ENCODE measurements at regions not wholly inside any gene's neighbourhood (a gene's known extent, or its start where the extent isn't known, plus 50 kb on each side); places are given as distances from the start of the nearest gene placed in this dataset.

DNA sequence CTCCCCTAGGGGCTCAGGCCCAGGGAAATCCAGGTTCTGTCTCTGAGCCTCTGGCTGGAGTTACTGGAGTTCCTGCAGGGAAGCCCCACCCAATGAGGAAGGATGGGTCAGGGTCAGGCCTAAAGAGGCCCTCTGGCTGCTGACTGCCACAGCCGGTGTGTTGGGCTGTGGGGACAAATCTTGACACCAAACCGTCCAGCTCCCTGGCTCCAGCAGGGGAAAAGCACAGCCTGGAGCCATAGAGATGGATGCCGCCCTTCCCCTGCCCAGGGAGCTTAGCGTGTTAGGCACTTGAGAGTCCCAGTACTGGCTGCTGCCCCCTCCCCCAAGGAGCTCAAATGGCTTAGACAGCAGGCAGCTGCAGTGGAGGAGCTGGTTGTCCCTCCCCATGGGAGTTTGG, 321.3 kb upstream of the LCORL start:
- no peak for TF ChIP-seq HDGF (IDR thresholded peaks at IDR 0.05)
- no peak for TF ChIP-seq STAT1 (conservative IDR thresholded peaks at IDR 0.05)
- TF ChIP-seq, protein P1, sequence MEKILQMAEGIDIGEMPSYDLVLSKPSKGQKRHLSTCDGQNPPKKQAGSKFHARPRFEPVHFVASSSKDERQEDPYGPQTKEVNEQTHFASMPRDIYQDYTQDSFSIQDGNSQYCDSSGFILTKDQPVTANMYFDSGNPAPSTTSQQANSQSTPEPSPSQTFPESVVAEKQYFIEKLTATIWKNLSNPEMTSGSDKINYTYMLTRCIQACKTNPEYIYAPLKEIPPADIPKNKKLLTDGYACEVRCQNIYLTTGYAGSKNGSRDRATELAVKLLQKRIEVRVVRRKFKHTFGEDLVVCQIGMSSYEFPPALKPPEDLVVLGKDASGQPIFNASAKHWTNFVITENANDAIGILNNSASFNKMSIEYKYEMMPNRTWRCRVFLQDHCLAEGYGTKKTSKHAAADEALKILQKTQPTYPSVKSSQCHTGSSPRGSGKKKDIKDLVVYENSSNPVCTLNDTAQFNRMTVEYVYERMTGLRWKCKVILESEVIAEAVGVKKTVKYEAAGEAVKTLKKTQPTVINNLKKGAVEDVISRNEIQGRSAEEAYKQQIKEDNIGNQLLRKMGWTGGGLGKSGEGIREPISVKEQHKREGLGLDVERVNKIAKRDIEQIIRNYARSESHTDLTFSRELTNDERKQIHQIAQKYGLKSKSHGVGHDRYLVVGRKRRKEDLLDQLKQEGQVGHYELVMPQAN (conservative IDR thresholded peaks at IDR 0.05), result no peak
- no peak for TF ChIP-seq RAD51 (IDR thresholded peaks at IDR 0.05)
- TF ChIP-seq SREBF1 (IDR thresholded peaks at IDR 0.05; ENCODE audit: low read length), result no peak
- TF ChIP-seq FOXK2 (IDR thresholded peaks at IDR 0.05), result no peak
- TF ChIP-seq ZZZ3 (IDR thresholded peaks at IDR 0.05; ENCODE audit: control insufficient read depth, insufficient read length, low read depth), result no peak
- no peak for TF ChIP-seq EP300 (IDR thresholded peaks at IDR 0.05; ENCODE audit: borderline replicate concordance in 1 of 2, control insufficient read depth in 1 of 2, low read depth in 2 of 2, low read length in 2 of 2)
- TF ChIP-seq NR2C1 (IDR thresholded peaks at IDR 0.05), result no peak
- TF ChIP-seq NBN (IDR thresholded peaks at IDR 0.05), result no peak
- no peak for TF ChIP-seq FOXM1 (IDR thresholded peaks at IDR 0.05; ENCODE audit: low read depth, low read length)
- TF ChIP-seq NRF1 (conservative IDR thresholded peaks at IDR 0.05; ENCODE audit: low read depth, low read length), result no peak
- no peak for TF ChIP-seq DPF2 (IDR thresholded peaks at IDR 0.05)
- TF ChIP-seq, protein P2, sequence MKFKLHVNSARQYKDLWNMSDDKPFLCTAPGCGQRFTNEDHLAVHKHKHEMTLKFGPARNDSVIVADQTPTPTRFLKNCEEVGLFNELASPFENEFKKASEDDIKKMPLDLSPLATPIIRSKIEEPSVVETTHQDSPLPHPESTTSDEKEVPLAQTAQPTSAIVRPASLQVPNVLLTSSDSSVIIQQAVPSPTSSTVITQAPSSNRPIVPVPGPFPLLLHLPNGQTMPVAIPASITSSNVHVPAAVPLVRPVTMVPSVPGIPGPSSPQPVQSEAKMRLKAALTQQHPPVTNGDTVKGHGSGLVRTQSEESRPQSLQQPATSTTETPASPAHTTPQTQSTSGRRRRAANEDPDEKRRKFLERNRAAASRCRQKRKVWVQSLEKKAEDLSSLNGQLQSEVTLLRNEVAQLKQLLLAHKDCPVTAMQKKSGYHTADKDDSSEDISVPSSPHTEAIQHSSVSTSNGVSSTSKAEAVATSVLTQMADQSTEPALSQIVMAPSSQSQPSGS (IDR thresholded peaks at IDR 0.05; ENCODE audit: low read length), result no peak
- no peak for TF ChIP-seq ZNF274 (IDR thresholded peaks at IDR 0.05; ENCODE audit: insufficient read depth, insufficient read length)
- TF ChIP-seq LARP7 (IDR thresholded peaks at IDR 0.05), result no peak
- TF ChIP-seq NR2F1 (conservative IDR thresholded peaks at IDR 0.05), result no peak
- CTCF ChIA-PET, result no interaction called here
- WGBS (ENCODE audit: insufficient coverage, insufficient replicate concordance, low lambda C conversion rate, missing lambda C conversion rate), result 24% methylated on average over 4 of the region's 4 CpGs

More for the DNA sequence above, 321.3 kb upstream of the LCORL start:
- no TSS peak for BruUV-seq (replicated peaks)
- in situ Hi-C loops (cut with MboI) (no loop called here), intact Hi-C loops (cut with micrococcal nuclease; ENCODE audit: unreplicated experiment) (no loop called here)
- Histone ChIP-seq H3K27ac (ENCODE audit: control insufficient read depth, insufficient read depth) (no peak overlapping the region), H3K4me2 (ENCODE audit: control insufficient read depth, insufficient read depth) (no peak overlapping the region), H4K20me1 (ENCODE audit: control insufficient read depth, insufficient read depth) (no peaks in the 10 kb centered on the region), H3K79me2 (ENCODE audit: control insufficient read depth, insufficient read depth, low read length) (no peaks in the 10 kb centered on the region), H3K4me3 (no peak overlapping the region), H3K36me3 (ENCODE audit: control insufficient read depth in 2 of 2, insufficient read depth in 2 of 2, low read length in 1 of 2) (no peaks in the 10 kb centered on the region), H3K9ac (ENCODE audit: control insufficient read depth, insufficient read depth, low read length) (no peak overlapping the region), H3K9me3 (replicated peaks; ENCODE audit: control insufficient read depth, insufficient read depth, low read length) (no peaks in the 10 kb centered on the region), H2AFZ (ENCODE audit: control insufficient read depth, low read depth, low read length) (no peak overlapping the region), H3K27me3 (replicated peaks in 1 of 2; ENCODE audit: control insufficient read depth in 2 of 2, insufficient read depth in 2 of 2, low read length in 1 of 2) (no peaks in the 10 kb centered on the region), H3K4me1 (ENCODE audit: control insufficient read depth, insufficient read depth, low read length) (no peaks in the 10 kb centered on the region)
- ChIA-PET POLR2A (no interaction called here), RAD21 (ENCODE audit: unreplicated experiment) (no interaction called here), SMC1A (ENCODE audit: uncharacterized antibody, unreplicated experiment) (no interaction called here)
- DNase-seq (ENCODE audit: low read depth, low spot score) (no peak), FAIRE-seq (no peak), ATAC-seq (no peak)

Data from GM12878 (cell line).